Endothelial cell of umbilical vein (primary cell): ENCODE measurements at regions not wholly inside any gene's neighbourhood (a gene's known extent, or its start where the extent isn't known, plus 50 kb on each side); places are given as distances from the start of the nearest gene placed in this dataset.

Experiments
- BruUV-seq: library from RNA; stranded (reverse); fragments of 400-500 nt; replicated peaks from 2 replicates; lab custom pipeline; 2021; lab: Mats Ljungman, UMichigan
- CTCF ChIA-PET: fragments of 300-600, 350-600 bp; sonication (Branson Sonifier 250); formaldehyde crosslinking; loops from one replicate; lab custom pipeline; 2021; ENCODE audit warnings: antibody characterized with exemption, inconsistent platforms; lab: Charles Lee
- POLR2A ChIA-PET: fragments of 300-600, 350-600 bp; sonication (Branson Sonifier 250); formaldehyde crosslinking; loops from one replicate; lab custom pipeline; 2021; ENCODE audit warnings: antibody characterized with exemption, inconsistent platforms; lab: Charles Lee
- DNase-seq: peaks from one replicate; pipeline ENCODE4 v3.0.0-alpha.2; 2011; ENCODE audit warnings: low read depth, low spot score
- FAIRE-seq: peaks from 2 replicates; lab custom pipeline; 2011; peaks lifted over from hg19 to GRCh38; lab: Jason Lieb, UNC
- H2AFZ ChIP-seq: 2 replicates; pipeline ENCODE4 v1.6.0; 2012; ENCODE audit warnings: low read depth, low read length, control low read depth, inconsistent platforms
- H3K27ac ChIP-seq: 2 replicates; pipeline ENCODE4 v1.5.1; 2011; ENCODE audit warnings: low read depth, mild to moderate bottlenecking, control low read depth, low read length, moderate library complexity; ENCODE audit not compliant: insufficient read depth
- H3K27me3 ChIP-seq, 2 experiments: 2 replicates each; pipeline versions ENCODE4 v1.6.0 to v1.6.1; 2011; ENCODE audit warnings: low read length in 2 of 2, mixed read lengths in 1 of 2; ENCODE audit not compliant: control insufficient read depth in 2 of 2, insufficient read depth in 2 of 2
- H3K36me3 ChIP-seq, 2 experiments: 2 replicates in 1 of 2; 3 replicates in 1 of 2; pipeline ENCODE4 v1.5.1; 2011; ENCODE audit warnings: low read length in 2 of 2, mild to moderate bottlenecking in 1 of 2, moderate library complexity in 1 of 2; ENCODE audit not compliant: control insufficient read depth in 2 of 2, insufficient read depth in 2 of 2; ENCODE audit errors: extremely low read depth in 1 of 2
- H3K4me1 ChIP-seq: 3 replicates; pipeline ENCODE4 v1.5.1; 2011; ENCODE audit warnings: mild to moderate bottlenecking, low read length; ENCODE audit not compliant: control insufficient read depth, insufficient read depth; ENCODE audit errors: extremely low read depth
- H3K4me2 ChIP-seq: 2 replicates; pipeline ENCODE4 v1.6.1; 2011; ENCODE audit warnings: low read length, control low read depth, mixed read lengths; ENCODE audit not compliant: insufficient read depth
- H3K4me3 ChIP-seq, 3 experiments: fragments of 200-600 bp in 1 of 3; sonication (generic), shearing (Covaris generic) in 1 of 3; replicated peaks in 1 of 3; 2 replicates each; pipeline ENCODE4 v1.5.1; 2011 to 2016; ENCODE audit warnings: control low read depth in 3 of 3, low read length in 3 of 3, mild to moderate bottlenecking in 2 of 3, inconsistent platforms in 1 of 3, low read depth in 1 of 3, moderate library complexity in 1 of 3; ENCODE audit not compliant: insufficient read depth in 1 of 3
- H3K79me2 ChIP-seq: 2 replicates; pipeline ENCODE4 v1.6.0; 2012; ENCODE audit warnings: low read length, inconsistent platforms; ENCODE audit not compliant: control insufficient read depth, insufficient read depth
- H3K9ac ChIP-seq: replicated peaks from 2 replicates; pipeline ENCODE3; 2011; ENCODE audit warnings: low read length, control low read depth; ENCODE audit not compliant: insufficient read depth; ENCODE audit errors: extremely low read depth
- H3K9me1 ChIP-seq: replicated peaks from 3 replicates; pipeline ENCODE4 v1.6.0; 2011; ENCODE audit warnings: mild to moderate bottlenecking, low read length; ENCODE audit not compliant: control insufficient read depth, insufficient read depth; ENCODE audit errors: extremely low read depth
- H3K9me3 ChIP-seq: replicated peaks from 2 replicates; pipeline ENCODE4 v1.5.1; 2012; ENCODE audit warnings: low read length, inconsistent platforms; ENCODE audit not compliant: control insufficient read depth, insufficient read depth
- H4K20me1 ChIP-seq: replicated peaks from 2 replicates; pipeline ENCODE3; 2011; ENCODE audit warnings: mild to moderate bottlenecking, low read length; ENCODE audit not compliant: control insufficient read depth, insufficient read depth; ENCODE audit errors: extremely low read depth
- CTCF ChIP-seq, 2 donors: IDR thresholded peaks; 1 replicate in 1 of 2; 2 replicates in 1 of 2; pipeline ENCODE4 v1.5.1; 2011; ENCODE audit warnings: low read length in 2 of 2, mild to moderate bottlenecking in 2 of 2, moderate library complexity in 2 of 2, control low read depth in 1 of 2, inconsistent platforms in 1 of 2, low read depth in 1 of 2; ENCODE audit not compliant: insufficient read depth in 1 of 2; ENCODE audit errors: extremely low read depth in 1 of 2
- EZH2 ChIP-seq: IDR thresholded peaks from 2 replicates; pipeline ENCODE4 v1.6.1; 2012; ENCODE audit warnings: borderline replicate concordance, low read depth, mild to moderate bottlenecking, moderate library complexity, low read length, inconsistent platforms; ENCODE audit not compliant: severe bottlenecking
- FOS ChIP-seq: IDR thresholded peaks from 2 replicates; pipeline ENCODE4 v1.6.1; 2011; ENCODE audit warnings: mild to moderate bottlenecking, low read length, moderate library complexity, borderline replicate concordance; ENCODE audit not compliant: insufficient read depth
- GATA2 ChIP-seq: IDR thresholded peaks from 2 replicates; pipeline ENCODE4 v1.7.0; 2011; ENCODE audit warnings: low read depth, mild to moderate bottlenecking, moderate library complexity, mixed read lengths, low read length; ENCODE audit not compliant: insufficient read length, insufficient read depth
- JUN ChIP-seq: IDR thresholded peaks from 2 replicates; pipeline ENCODE4 v1.6.1; 2011; ENCODE audit warnings: borderline replicate concordance, low read depth; ENCODE audit not compliant: insufficient read length, insufficient read depth
- MAX ChIP-seq: IDR thresholded peaks from 2 replicates; pipeline ENCODE4 v1.6.1; 2011; ENCODE audit not compliant: insufficient read depth, insufficient read length
- MYC ChIP-seq: IDR thresholded peaks from one replicate; pipeline ENCODE4 v1.6.1; 2011; ENCODE audit warnings: mild to moderate bottlenecking, low read depth, low read length
- POLR2A ChIP-seq: IDR thresholded peaks from 2 replicates; pipeline ENCODE4 v1.6.1; 2012; ENCODE audit warnings: low read depth, mild to moderate bottlenecking, control low read depth, low read length
- POLR2AphosphoS5 ChIP-seq: IDR thresholded peaks from 2 replicates; pipeline ENCODE4 v1.6.1; 2012; ENCODE audit warnings: low read depth, mild to moderate bottlenecking, control low read depth, low read length, moderate library complexity; ENCODE audit not compliant: insufficient read depth
- dilution Hi-C: fragments of 300-500 bp; cut with MboI; formaldehyde crosslinking; loops from one replicate; pipeline ENCODE4 v1.15.0; 2019; ENCODE audit warnings: low sequenced_read_pairs; ENCODE audit not compliant: extremely low pct_ligation_motif_present
- intact Hi-C: fragments of 100-400 bp; cut with micrococcal nuclease; formaldehyde crosslinking; loops from one replicate; pipeline ENCODE4 v1.10.0; 2022

- peaks cover 2 to 3% of the 10 kb centered on the region in 2 experiments for H3K27me3 ChIP-seq
- no TSS peak for BruUV-seq
- TF ChIP-seq JUN (no peak), EZH2 (no peak), MYC (no peak), GATA2 (no peak), POLR2AphosphoS5 (no peak), FOS (no peak), CTCF (IDR thresholded peaks at IDR 0.05; ENCODE audit: extremely low read depth in 1 of 2, insufficient read depth in 1 of 2, low read depth in 1 of 2, low read length in 2 of 2) (no peak), MAX (no peak), POLR2A (no peak)
- no peaks in the 10 kb centered on the region for H3K9me1 ChIP-seq
- H4K20me1 ChIP-seq: no peaks in the 10 kb centered on the region
- DNase-seq (no peak), FAIRE-seq (no peak)
- intact Hi-C loops (no loop called here), dilution Hi-C loops (no loop called here)
- H2AFZ ChIP-seq: no peak overlapping the region
- H3K9ac ChIP-seq: no peak overlapping the region
- H3K9me3 ChIP-seq: no peaks in the 10 kb centered on the region
- CTCF ChIA-PET: no interaction called here
- no peaks in the 10 kb centered on the region for H3K36me3 ChIP-seq
- H3K79me2 ChIP-seq: no peaks in the 10 kb centered on the region
- no peak overlapping the region for H3K4me2 ChIP-seq
- no peak overlapping the region for H3K27ac ChIP-seq
- H3K4me1 ChIP-seq: no peaks in the 10 kb centered on the region
- H3K4me3 ChIP-seq: no peak overlapping the region
- POLR2A ChIA-PET: no interaction called here
Observed at GRCh38 chr7:26553128-26553527, 261.5 kb downstream of the SNX10 start.
